ENCODE measurements at regions not wholly inside any gene's neighbourhood (a gene's known extent, or its start where the extent isn't known, plus 50 kb on each side); places are given as distances from the start of the nearest gene placed in this dataset.

GRCh38 chr12:127310548-127310947 is 956.4 kb upstream of the TMEM132C start:
- TF ChIP-seq, protein P1, sequence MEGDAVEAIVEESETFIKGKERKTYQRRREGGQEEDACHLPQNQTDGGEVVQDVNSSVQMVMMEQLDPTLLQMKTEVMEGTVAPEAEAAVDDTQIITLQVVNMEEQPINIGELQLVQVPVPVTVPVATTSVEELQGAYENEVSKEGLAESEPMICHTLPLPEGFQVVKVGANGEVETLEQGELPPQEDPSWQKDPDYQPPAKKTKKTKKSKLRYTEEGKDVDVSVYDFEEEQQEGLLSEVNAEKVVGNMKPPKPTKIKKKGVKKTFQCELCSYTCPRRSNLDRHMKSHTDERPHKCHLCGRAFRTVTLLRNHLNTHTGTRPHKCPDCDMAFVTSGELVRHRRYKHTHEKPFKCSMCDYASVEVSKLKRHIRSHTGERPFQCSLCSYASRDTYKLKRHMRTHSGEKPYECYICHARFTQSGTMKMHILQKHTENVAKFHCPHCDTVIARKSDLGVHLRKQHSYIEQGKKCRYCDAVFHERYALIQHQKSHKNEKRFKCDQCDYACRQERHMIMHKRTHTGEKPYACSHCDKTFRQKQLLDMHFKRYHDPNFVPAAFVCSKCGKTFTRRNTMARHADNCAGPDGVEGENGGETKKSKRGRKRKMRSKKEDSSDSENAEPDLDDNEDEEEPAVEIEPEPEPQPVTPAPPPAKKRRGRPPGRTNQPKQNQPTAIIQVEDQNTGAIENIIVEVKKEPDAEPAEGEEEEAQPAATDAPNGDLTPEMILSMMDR (IDR thresholded peaks at IDR 0.05): no peak
- TF ChIP-seq POLR2A (IDR thresholded peaks at IDR 0.05): no peak
